ENCODE measurements at regions not wholly inside any gene's neighbourhood (a gene's known extent, or its start where the extent isn't known, plus 50 kb on each side); places are given as distances from the start of the nearest gene placed in this dataset.

DNA sequence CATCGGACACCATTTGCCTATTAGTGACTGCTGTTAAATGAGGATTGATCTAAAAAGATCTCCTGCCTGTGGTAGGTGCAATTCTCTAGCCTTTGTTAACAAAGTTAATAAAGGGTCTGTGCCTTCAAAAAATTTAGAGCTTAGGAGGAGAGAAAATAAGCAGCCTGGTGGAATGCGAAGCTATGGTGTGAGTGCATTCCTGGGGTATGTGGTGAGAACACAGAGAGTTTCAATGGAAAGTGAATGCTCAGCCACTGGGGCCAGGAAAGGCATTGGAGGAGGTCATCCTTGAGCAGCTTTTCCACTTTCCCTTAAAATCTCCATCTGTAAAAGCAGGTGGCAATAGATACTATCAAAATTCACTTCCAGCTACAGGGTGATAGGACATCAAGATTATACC lies 331.2 kb upstream of the LRATD1 start:
- Histone ChIP-seq H3K79me1 (ENCODE audit: low read depth, low read length) (no peaks in the 10 kb centered on the region), H4K5ac (ENCODE audit: insufficient read length, low read depth, low read length) (no peak overlapping the region), H2AK5ac (ENCODE audit: low read depth, low read length) (no peak overlapping the region), H4K8ac (ENCODE audit: extremely low read depth, insufficient read depth, low read length) (no peak overlapping the region), H2BK15ac (ENCODE audit: low read length) (no peak overlapping the region), H3K4ac (replicated peaks; ENCODE audit: insufficient read length, low read depth, low read length) (no peak overlapping the region), H4K20me1 (replicated peaks in 1 of 2; ENCODE audit: control insufficient read depth in 1 of 2, insufficient read depth in 2 of 2, low read length in 2 of 2) (no peaks in the 10 kb centered on the region), H3K79me2 (ENCODE audit: control insufficient read depth in 1 of 2, insufficient read depth in 2 of 2, low read length in 2 of 2) (no peaks in the 10 kb centered on the region), H3K4me3 (ENCODE audit: extremely low read depth in 1 of 4, insufficient read depth in 2 of 4, low read depth in 3 of 4, low read length in 4 of 4) (no peak overlapping the region), H3K9ac (replicated peaks in 1 of 4; ENCODE audit: extremely low read depth in 1 of 4, low read depth in 3 of 4, low read length in 3 of 4) (no peak overlapping the region), H3K18ac (ENCODE audit: extremely low read depth, low read length) (no peak overlapping the region), H3K27ac (ENCODE audit: low read depth, low read length) (no peak overlapping the region), H3K23me2 (ENCODE audit: low read depth, low read length) (no peaks in the 10 kb centered on the region), H3K9me3 (ENCODE audit: insufficient read depth in 2 of 2, low read depth in 1 of 2, low read length in 1 of 2) (no peaks in the 10 kb centered on the region), H3K23ac (ENCODE audit: insufficient read length) (no peak overlapping the region), H4K91ac (replicated peaks; ENCODE audit: insufficient read length, low read length) (no peak overlapping the region), H2AFZ (ENCODE audit: low read length) (0 out of 2 replicates have a peak overlapping the region, but pooled peaks have one; percentile 9), H3K14ac (ENCODE audit: insufficient read length) (no peak overlapping the region), H3K4me1 (replicated peaks in 1 of 4; ENCODE audit: control insufficient read depth in 3 of 4, insufficient read depth in 4 of 4, low read length in 3 of 4) (no peaks in the 10 kb centered on the region), H2BK5ac (ENCODE audit: low read depth, low read length) (no peak overlapping the region), H3K4me2 (ENCODE audit: insufficient read depth in 1 of 2, low read depth in 2 of 2, low read length in 2 of 2) (no peak overlapping the region), H3K36me3 (ENCODE audit: control insufficient read depth in 2 of 4, insufficient read depth in 4 of 4, low read length in 3 of 4) (no peaks in the 10 kb centered on the region), H2BK120ac (replicated peaks; ENCODE audit: low read depth, low read length) (no peak overlapping the region), H2BK20ac (ENCODE audit: low read length) (no peak overlapping the region), H2BK12ac (ENCODE audit: low read depth, low read length) (no peak overlapping the region), H3K56ac (replicated peaks; ENCODE audit: insufficient read length, low read depth, low read length) (no peak overlapping the region), H3K27me3 (replicated peaks in 1 of 4; ENCODE audit: control insufficient read depth in 3 of 4, extremely low read depth in 1 of 4, insufficient read depth in 3 of 4, low read length in 3 of 4) (no peaks in the 10 kb centered on the region)
- ChIA-PET POLR2A (ENCODE audit: partially characterized antibody) (no interaction called here), CTCF (ENCODE audit: partially characterized antibody) (interaction anchor here (0.8 to 1.5 kb wide), 3 partner anchors 9 to 115 kb away, joined by 3 to 5 read pairs (median 3); no protein-coding TSS in a partner anchor)
- DNase-seq (ENCODE audit: low read depth in 1 of 2, low spot score in 2 of 2) (no peak), FAIRE-seq (no peak)
- TF ChIP-seq TEAD4 (IDR thresholded peaks at IDR 0.05; ENCODE audit: low read depth, low read length) = peak; percentile 88
- no peak for TF ChIP-seq SIRT6 (IDR thresholded peaks at IDR 0.05; ENCODE audit: low read length)
- 96% methylated on average over 2 of the region's 2 CpGs; no CpG with 5 or more reads in 1 of the 2 experiments for WGBS, 2 experiments (ENCODE audit: extremely low coverage in 1 of 2, insufficient coverage in 1 of 2, insufficient read length in 1 of 2, insufficient replicate concordance in 2 of 2, low coverage in 1 of 2, low lambda C conversion rate in 2 of 2, missing lambda C conversion rate in 1 of 2)

All from H1 (cell line).